GM13977 (cell line): ENCODE measurements at regions not wholly inside any gene's neighbourhood (a gene's known extent, or its start where the extent isn't known, plus 50 kb on each side); places are given as distances from the start of the nearest gene placed in this dataset.
"Not testable (repeated sequence)": the region's sequence is repeated elsewhere in the genome, so short reads cannot be mapped to it uniquely, and the experiment has no call there.

Source experiments
- DNase-seq: peaks from one replicate; pipeline ENCODE4 v3.0.0; 2012; ENCODE audit warnings: low spot score
- in situ Hi-C: fragments of 300-500 bp; cut with MboI; formaldehyde crosslinking; loops from one replicate; pipeline ENCODE4 v1.12.0; 2022; ENCODE audit warnings: low sequenced_read_pairs, low pct_unique_long_range_greater_than_20kb, mixed read lengths, inconsistent platforms; ENCODE audit not compliant: unreplicated experiment
- TF ChIP-seq, protein P1 (sequence below): IDR thresholded peaks from 2 replicates; pipeline ENCODE4 v1.5.1; 2012; ENCODE audit warnings: mild to moderate bottlenecking, control low read depth; ENCODE audit not compliant: insufficient read depth; ENCODE audit errors: extremely low read depth, missing control alignments

DNA sequence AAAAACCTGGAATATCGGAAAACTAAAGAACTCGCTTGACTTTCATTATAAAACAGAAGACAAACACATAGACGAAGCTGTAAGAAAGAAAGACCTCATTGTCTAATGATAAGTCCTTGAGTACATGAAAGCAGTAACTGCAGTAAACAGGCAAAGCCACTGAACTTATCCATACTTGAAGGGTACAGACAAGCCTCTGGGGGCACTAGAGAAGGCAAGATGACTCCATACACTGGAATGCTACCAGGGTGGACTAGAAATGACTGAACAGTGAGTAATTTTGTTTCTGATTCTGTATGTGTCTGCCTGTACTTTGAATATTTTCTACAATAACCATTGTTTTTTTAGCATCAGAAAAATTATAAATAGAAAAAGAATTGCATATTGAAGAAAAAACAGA lies 507.9 kb downstream of the UQCRFS1 start:
- in situ Hi-C loops, result no loop called here
- TF ChIP-seq, protein P1, sequence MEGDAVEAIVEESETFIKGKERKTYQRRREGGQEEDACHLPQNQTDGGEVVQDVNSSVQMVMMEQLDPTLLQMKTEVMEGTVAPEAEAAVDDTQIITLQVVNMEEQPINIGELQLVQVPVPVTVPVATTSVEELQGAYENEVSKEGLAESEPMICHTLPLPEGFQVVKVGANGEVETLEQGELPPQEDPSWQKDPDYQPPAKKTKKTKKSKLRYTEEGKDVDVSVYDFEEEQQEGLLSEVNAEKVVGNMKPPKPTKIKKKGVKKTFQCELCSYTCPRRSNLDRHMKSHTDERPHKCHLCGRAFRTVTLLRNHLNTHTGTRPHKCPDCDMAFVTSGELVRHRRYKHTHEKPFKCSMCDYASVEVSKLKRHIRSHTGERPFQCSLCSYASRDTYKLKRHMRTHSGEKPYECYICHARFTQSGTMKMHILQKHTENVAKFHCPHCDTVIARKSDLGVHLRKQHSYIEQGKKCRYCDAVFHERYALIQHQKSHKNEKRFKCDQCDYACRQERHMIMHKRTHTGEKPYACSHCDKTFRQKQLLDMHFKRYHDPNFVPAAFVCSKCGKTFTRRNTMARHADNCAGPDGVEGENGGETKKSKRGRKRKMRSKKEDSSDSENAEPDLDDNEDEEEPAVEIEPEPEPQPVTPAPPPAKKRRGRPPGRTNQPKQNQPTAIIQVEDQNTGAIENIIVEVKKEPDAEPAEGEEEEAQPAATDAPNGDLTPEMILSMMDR, result no peak
- no peak for DNase-seq

DNA sequence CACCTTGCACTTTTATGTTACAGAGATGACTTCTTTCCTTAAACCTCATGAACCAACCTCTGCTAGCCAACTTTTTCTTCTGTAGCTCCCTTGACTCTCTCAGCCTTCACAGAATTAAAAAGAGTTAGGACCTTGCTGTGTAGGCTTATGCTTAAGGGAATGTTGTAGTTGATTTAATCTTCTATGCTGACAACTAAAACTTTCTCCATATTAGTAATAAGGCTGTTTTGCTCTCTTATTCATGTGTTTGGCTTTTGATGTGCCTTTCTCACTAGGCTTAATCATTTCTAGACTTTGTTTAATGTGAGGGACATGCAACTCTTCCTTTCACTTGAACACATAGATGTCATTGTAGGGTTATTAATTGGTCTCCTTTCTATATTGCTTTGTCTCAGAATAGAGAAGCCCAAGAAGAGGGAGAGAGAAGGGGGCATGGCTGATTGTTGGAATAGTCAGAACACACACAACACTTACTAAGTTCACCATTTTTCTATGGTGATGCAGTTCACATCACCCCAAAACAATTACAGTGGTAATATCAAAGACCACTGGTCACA lies 509.5 kb downstream of the UQCRFS1 start:
- in situ Hi-C loops, result no loop called here
- DNase-seq, result no peak
- TF ChIP-seq, protein P1, result no peak

DNA sequence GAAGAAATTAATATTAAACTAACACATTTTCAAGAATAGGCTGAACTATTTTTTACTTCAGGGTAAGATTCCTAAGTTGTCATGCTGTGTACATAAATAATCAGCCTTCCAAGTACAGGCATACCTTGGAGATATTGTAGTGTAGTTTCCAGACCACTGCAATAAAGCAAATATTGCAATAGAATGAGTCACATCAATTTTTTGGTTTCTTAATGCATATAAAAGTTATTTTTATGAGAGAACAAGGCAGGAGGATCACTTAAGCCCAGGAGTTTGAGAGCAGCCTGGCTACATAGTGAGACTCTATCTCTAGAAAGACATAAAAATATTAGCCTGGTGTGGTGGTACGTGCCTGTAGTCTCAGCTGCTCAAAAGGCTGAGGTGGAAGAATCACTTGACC lies 511.5 kb downstream of the UQCRFS1 start:
- DNase-seq, result no peak
- in situ Hi-C loops, result no loop called here
- TF ChIP-seq, protein P1, result no peak

DNA sequence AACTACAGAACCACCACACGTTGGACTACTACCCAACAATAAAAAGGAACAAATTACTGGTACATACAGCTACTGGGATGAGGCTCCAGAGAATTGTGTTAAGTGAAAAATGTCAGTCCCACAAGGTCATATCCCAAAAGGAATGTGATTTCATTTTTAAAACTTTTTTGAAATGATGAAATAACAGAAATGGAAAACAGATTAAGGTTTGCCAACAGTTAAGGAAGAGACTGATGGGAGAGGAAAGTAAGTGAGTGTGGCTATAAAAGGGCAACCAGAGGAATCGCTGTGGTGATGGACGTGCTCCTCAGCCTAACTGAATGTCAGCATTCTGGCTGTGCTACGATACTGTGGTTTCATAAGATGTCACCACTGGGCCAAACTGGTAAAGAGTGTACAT lies 512.8 kb downstream of the UQCRFS1 start:
- no peak for DNase-seq
- in situ Hi-C loops, result no loop called here

DNA sequence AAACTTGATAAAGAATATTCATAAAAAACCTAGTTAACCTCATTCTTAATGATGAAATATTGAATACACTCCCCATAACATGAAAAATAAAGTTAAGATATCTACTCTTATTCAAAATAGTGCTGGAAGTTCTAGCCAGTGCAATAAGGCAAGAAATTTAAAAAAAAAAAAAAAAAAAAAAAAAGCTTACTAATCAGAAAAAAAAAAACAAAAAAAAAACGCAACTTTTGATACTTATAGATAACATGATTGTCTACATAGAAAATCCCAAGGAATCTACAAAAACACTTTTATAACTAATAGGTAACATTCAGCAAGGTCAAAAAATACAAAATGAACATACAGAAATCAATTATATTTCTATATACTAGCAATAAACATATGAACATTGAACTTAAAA lies 515.6 kb downstream of the UQCRFS1 start:
- no peak for DNase-seq
- in situ Hi-C loops, result no loop called here
- TF ChIP-seq, protein P1, result no peak

More for the DNA sequence above, 512.8 kb downstream of the UQCRFS1 start:
- TF ChIP-seq, protein P1, result no peak

DNA sequence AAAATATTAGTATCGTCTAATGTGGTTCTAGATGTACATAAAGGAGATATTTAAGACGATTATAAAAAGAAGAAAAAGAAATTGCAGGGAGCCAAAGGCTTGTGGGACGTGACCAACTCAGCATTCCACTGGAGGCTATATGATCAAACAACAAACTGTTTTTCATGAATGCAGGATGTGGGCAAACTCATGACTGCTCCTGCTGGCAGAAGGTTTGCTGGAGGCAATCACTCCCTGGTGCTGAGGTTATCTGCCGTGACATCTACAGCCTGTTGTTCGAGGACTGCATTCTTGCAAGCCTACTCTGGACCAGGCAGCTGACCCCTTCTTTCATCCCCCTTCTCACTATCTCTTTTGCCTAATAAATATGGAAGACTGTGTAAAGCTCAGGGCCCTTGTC lies 518.1 kb downstream of the UQCRFS1 start:
- in situ Hi-C loops, result no loop called here
- TF ChIP-seq, protein P1, result no peak
- DNase-seq, result no peak

DNA sequence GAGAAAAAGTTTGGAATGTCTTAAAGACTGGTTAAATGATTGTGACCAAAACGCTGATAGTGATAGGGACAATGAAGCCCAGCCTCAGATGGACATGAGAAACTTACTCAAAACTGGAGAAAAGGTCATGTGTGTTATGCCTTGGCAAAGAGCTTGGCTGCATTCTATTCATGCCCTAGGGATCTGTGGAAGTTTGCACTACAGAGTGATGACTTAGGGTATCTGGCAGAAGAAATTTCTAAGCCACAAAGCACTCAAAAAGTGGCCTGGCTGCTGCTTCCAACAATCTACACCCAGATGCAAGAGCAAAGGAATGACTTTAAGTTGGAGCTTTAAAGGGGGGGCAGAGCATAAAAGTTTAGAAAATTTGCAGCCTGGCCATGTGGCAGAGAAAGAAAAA lies 521.3 kb downstream of the UQCRFS1 start:
- in situ Hi-C loops, result no loop called here
- DNase-seq, result no peak
- TF ChIP-seq, protein P1, result no peak

DNA sequence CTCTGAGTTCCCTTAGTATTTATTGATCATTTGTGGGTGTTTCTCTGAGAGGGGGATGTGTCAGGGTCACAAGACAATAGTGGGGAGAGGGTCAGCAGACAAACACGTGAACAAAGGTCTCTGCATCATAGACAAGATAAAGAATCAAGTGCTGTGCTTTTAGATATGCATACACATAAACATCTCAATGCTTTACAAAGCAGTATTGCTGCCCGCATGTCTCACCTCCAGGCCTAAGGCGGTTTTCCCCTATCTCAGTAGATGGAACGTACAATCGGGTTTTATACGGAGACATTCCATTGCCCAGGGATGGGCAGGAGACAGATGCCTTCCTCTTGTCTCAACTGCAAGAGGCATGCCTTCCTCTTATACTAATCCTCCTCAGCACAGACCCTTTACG lies 523.5 kb downstream of the UQCRFS1 start:
- in situ Hi-C loops, result not testable (repeated sequence)

More for the DNA sequence above, 523.5 kb downstream of the UQCRFS1 start:
- not testable (repeated sequence) for DNase-seq
